Fibroblast of lung (primary cell): ENCODE measurements at regions not wholly inside any gene's neighbourhood (a gene's known extent, or its start where the extent isn't known, plus 50 kb on each side); places are given as distances from the start of the nearest gene placed in this dataset.

Experiments
- CTCF ChIP-seq, 2 donors: IDR thresholded peaks in 1 of 2; conservative IDR thresholded peaks in 1 of 2; 1 replicate in 1 of 2; 2 replicates in 1 of 2; pipeline ENCODE4 v1.5.1; 2011 to 2012; ENCODE audit warnings: low read length in 2 of 2, control low read depth in 1 of 2, inconsistent platforms in 1 of 2, low read depth in 1 of 2, mild to moderate bottlenecking in 1 of 2
- EZH2 ChIP-seq: IDR thresholded peaks from 2 replicates; pipeline ENCODE4 v1.5.1; 2012; ENCODE audit warnings: low read length, control low read depth, mild to moderate bottlenecking; ENCODE audit errors: missing control alignments

- TF ChIP-seq CTCF (conservative IDR thresholded peaks at IDR 0.05 in 1 of 2, IDR thresholded peaks at IDR 0.05 in 1 of 2; ENCODE audit: low read depth in 1 of 2, low read length in 2 of 2) (no peak), EZH2 (no peak)
Observed at GRCh38 chr6:102701019-102701418, 1307.5 kb downstream of the GRIK2 start.
